OCI-LY3 (cell line): ENCODE measurements at regions not wholly inside any gene's neighbourhood (a gene's known extent, or its start where the extent isn't known, plus 50 kb on each side); places are given as distances from the start of the nearest gene placed in this dataset.

ENCODE experiments used
- H2AFZ ChIP-seq: fragments of 200-600, 300-600 bp; shearing (Covaris generic); 2 replicates; pipeline ENCODE4 v1.6.0; 2014; ENCODE audit warnings: antibody characterized with exemption, low read depth, low read length
- H3K27ac ChIP-seq: fragments of 200-600, 300-600 bp; sonication (generic); 2 replicates; pipeline ENCODE4 v1.5.1; 2014; ENCODE audit warnings: mild to moderate bottlenecking, low read length, moderate library complexity, mixed read lengths
- H3K27me3 ChIP-seq: fragments of 200-600, 300-600 bp; sonication (generic); 2 replicates; pipeline ENCODE4 v1.6.1; 2014; ENCODE audit warnings: low read depth, low read length, mixed read lengths
- H3K36me3 ChIP-seq: fragments of 200-600, 300-600 bp; sonication (generic); replicated peaks from 2 replicates; pipeline ENCODE3; 2014; ENCODE audit warnings: low read depth, low read length, mixed read lengths
- H3K4me1 ChIP-seq: fragments of 300-600, 200-600 bp; sonication (generic); 2 replicates; pipeline ENCODE4 v1.6.1; 2014; ENCODE audit warnings: low read length, mixed read lengths
- H3K4me2 ChIP-seq: fragments of 200-600, 300-600 bp; sonication (generic); 2 replicates; pipeline ENCODE4 v1.6.1; 2014; ENCODE audit warnings: low read length, mixed read lengths
- H3K4me3 ChIP-seq: fragments of 300-600, 200-600 bp; sonication (generic); 2 replicates; pipeline ENCODE4 v1.5.1; 2014; ENCODE audit warnings: antibody characterized with exemption, mild to moderate bottlenecking, low read length, moderate library complexity
- H3K79me2 ChIP-seq: fragments of 300-600, 200-600 bp; shearing (Covaris generic); 2 replicates; pipeline ENCODE4 v1.6.1; 2014; ENCODE audit warnings: mild to moderate bottlenecking, low read length, mixed read lengths
- H3K9ac ChIP-seq: fragments of 300-600, 200-600 bp; shearing (Covaris generic); 2 replicates; pipeline ENCODE4 v1.6.0; 2014; ENCODE audit warnings: mild to moderate bottlenecking, low read length, moderate library complexity
- H3K9me3 ChIP-seq: fragments of 200-600, 300-600 bp; shearing (Covaris generic); 2 replicates; pipeline ENCODE4 v1.6.1; 2014; ENCODE audit warnings: low read length, mixed read lengths; ENCODE audit not compliant: insufficient read depth
- H4K20me1 ChIP-seq: fragments of 200-600, 300-600 bp; sonication (generic); 2 replicates; pipeline ENCODE4 v1.6.1; 2016; ENCODE audit warnings: low read length, mixed read lengths; ENCODE audit not compliant: insufficient read depth
- CTCF ChIP-seq: fragments of 200-600, 300-600 bp; sonication (generic); IDR thresholded peaks from 2 replicates; pipeline ENCODE4 v1.5.1; 2014; ENCODE audit warnings: antibody characterized with exemption, low read length, low read depth
- EZH2phosphoT487 ChIP-seq: fragments of 200-600 bp; shearing (Covaris generic); IDR thresholded peaks from 2 replicates; pipeline ENCODE4 v1.6.1; 2018; ENCODE audit warnings: antibody characterized with exemption, mixed run types, low read depth

DNA sequence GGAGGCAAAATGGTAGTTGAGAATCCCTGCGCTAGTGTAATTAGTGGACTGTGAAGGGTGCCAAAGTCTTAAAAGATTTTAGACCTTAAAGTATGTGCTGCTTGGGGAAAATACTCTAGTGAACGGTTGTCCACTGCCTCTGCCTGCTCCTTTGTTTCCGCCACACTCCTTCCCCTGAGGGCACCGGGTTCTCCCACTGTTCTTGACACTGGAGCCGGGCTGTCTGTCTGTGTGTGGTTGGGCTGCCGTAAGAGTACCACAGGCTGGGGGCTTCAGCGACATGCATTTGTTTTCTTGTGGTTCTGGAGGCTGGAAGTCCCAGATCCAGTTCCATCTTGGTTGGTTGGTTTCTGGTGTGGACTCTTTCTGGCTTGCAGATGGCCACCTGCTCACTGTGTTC is 76.2 kb downstream of the CLDN34 start:
- Histone ChIP-seq H3K36me3 (no peaks in the 10 kb centered on the region), H3K4me2 (no peak overlapping the region), H2AFZ (no peak overlapping the region), H3K27ac (no peak overlapping the region), H3K9me3 (no peaks in the 10 kb centered on the region), H3K27me3 (no peaks in the 10 kb centered on the region), H3K4me1 (no peaks in the 10 kb centered on the region), H4K20me1 (no peaks in the 10 kb centered on the region), H3K4me3 (no peak overlapping the region), H3K79me2 (no peaks in the 10 kb centered on the region), H3K9ac (no peak overlapping the region)
- no peak for TF ChIP-seq EZH2phosphoT487
- TF ChIP-seq CTCF = no peak

DNA sequence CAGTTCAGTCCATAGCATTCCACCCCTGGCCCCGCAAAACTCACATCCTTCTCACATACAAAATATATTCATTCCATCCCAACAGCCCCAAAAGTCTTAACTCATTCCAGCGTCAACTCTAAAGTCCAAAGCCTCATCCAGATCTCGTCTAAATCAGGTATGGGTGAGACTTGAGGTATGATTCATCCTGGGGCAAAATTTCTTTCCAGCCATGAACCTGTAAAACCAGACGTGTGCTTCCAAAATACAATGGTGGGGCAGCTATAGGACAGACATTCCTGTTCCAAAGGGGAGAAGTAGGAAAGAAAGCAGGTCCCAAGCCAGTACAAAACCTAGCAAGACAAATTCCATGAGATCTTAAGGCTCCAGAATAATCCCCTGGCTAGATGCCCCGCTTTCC is 76.9 kb downstream of the CLDN34 start:
- H2AFZ ChIP-seq = no peak overlapping the region
- H3K4me3 ChIP-seq = no peak overlapping the region
- no peaks in the 10 kb centered on the region for H3K79me2 ChIP-seq
- H4K20me1 ChIP-seq = no peaks in the 10 kb centered on the region
- no peak overlapping the region for H3K27ac ChIP-seq
- no peaks in the 10 kb centered on the region; the same call in 1 of the 2 replicates for H3K27me3 ChIP-seq
- TF ChIP-seq CTCF (no peak), EZH2phosphoT487 (no peak)
- no peak overlapping the region for H3K9ac ChIP-seq
- no peaks in the 10 kb centered on the region for H3K9me3 ChIP-seq
- no peak overlapping the region for H3K4me2 ChIP-seq
- no peaks in the 10 kb centered on the region for H3K36me3 ChIP-seq
- no peaks in the 10 kb centered on the region for H3K4me1 ChIP-seq

DNA sequence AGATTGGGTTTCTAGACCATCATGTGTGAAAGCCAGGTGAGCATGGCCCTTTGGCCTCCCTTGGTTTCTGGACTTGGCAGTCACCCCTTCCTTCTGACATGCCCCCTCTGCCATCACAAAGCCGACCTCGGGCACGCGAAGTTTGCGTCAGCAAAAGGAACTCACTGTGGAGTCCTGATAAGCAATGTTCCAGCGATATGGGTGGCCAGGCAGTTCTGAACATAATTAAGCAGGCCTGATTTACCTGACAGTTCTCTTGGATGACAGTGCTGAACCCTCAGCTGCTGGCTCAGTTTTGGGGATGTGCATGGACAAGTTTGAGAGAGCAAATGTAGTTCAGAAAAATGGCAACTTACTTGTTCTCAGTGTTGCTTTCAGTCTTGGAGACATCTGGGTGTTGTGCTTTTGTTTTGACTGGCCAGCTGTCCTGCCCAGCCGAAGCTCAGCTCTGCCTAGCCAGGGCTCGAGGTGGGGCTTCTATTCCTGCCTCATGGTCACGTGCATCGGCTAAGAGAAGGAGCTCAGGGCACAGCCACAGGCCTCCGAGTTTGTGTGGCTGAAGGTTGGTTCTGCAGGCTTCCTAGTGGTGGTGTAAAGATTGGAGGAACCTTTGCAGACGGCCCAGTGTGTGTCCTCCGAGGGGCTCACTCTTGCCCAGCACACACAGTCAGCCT is 78.3 kb downstream of the CLDN34 start:
- Histone ChIP-seq H3K36me3 (no peaks in the 10 kb centered on the region), H3K9ac (no peak overlapping the region), H3K4me3 (no peak overlapping the region), H3K27ac (no peak overlapping the region), H4K20me1 (no peaks in the 10 kb centered on the region), H2AFZ (no peak overlapping the region), H3K79me2 (no peaks in the 10 kb centered on the region), H3K27me3 (no peaks in the 10 kb centered on the region; the same call in 1 of the 2 replicates), H3K4me1 (no peaks in the 10 kb centered on the region), H3K4me2 (no peak overlapping the region), H3K9me3 (no peaks in the 10 kb centered on the region)
- TF ChIP-seq EZH2phosphoT487 (no peak), CTCF (no peak)

DNA sequence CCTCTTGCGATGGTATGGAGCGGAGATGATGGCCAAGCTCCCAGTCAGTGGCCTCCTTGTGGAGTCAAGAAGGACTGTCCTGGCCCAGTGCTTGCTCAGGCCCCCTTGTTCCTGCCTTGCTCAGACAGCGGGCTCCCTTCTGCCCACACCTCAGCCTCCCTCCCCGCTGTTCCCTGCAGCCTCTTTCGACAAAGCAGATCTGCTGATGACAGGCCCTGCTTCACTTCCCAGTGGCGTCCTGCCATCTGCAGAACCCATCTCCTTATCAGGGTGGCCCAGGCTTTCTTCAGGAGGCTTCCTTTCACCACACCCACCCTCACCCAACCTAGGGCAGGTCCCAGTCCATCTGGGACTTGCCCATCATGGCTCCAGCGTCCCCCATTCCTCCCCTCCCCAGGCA is 80.0 kb downstream of the CLDN34 start:
- Histone ChIP-seq H3K4me2 (no peak overlapping the region), H3K79me2 (no peaks in the 10 kb centered on the region), H4K20me1 (no peaks in the 10 kb centered on the region), H2AFZ (no peak overlapping the region), H3K4me1 (no peaks in the 10 kb centered on the region), H3K27ac (no peak overlapping the region), H3K27me3 (no peaks in the 10 kb centered on the region; the same call in 1 of the 2 replicates), H3K36me3 (no peaks in the 10 kb centered on the region), H3K9ac (no peak overlapping the region), H3K4me3 (no peak overlapping the region), H3K9me3 (no peaks in the 10 kb centered on the region)
- TF ChIP-seq EZH2phosphoT487 (no peak), CTCF (no peak)
